ENCODE measurements at regions not wholly inside any gene's neighbourhood (a gene's known extent, or its start where the extent isn't known, plus 50 kb on each side); places are given as distances from the start of the nearest gene placed in this dataset.

DNA sequence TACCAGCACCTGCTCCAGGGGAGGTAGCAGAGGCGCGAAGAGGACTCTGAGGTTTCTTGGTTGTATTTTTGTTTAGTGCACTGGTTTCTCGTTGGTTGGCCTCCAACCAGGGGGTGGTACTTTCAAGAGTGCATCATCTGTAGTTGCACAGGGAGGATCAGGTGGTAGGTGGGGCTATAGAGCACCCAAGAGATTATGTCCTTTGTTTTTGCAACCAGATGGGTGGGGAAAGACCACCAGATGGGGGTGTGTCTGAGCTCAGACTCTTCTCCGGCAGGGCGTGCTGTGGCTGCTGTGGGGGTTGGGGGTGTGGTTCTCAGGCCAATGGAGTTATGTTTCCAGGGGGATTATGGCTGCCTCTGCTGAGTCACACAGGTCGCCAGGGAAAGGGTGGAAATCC is 254.4 kb upstream of the KLF12 start (continued):
- TF ChIP-seq, protein P1, sequence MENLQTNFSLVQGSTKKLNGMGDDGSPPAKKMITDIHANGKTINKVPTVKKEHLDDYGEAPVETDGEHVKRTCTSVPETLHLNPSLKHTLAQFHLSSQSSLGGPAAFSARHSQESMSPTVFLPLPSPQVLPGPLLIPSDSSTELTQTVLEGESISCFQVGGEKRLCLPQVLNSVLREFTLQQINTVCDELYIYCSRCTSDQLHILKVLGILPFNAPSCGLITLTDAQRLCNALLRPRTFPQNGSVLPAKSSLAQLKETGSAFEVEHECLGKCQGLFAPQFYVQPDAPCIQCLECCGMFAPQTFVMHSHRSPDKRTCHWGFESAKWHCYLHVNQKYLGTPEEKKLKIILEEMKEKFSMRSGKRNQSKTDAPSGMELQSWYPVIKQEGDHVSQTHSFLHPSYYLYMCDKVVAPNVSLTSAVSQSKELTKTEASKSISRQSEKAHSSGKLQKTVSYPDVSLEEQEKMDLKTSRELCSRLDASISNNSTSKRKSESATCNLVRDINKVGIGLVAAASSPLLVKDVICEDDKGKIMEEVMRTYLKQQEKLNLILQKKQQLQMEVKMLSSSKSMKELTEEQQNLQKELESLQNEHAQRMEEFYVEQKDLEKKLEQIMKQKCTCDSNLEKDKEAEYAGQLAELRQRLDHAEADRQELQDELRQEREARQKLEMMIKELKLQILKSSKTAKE (IDR thresholded peaks at IDR 0.05; ENCODE audit: low read depth, poor library complexity, severe bottlenecking) = no peak
- TF ChIP-seq, protein P2, sequence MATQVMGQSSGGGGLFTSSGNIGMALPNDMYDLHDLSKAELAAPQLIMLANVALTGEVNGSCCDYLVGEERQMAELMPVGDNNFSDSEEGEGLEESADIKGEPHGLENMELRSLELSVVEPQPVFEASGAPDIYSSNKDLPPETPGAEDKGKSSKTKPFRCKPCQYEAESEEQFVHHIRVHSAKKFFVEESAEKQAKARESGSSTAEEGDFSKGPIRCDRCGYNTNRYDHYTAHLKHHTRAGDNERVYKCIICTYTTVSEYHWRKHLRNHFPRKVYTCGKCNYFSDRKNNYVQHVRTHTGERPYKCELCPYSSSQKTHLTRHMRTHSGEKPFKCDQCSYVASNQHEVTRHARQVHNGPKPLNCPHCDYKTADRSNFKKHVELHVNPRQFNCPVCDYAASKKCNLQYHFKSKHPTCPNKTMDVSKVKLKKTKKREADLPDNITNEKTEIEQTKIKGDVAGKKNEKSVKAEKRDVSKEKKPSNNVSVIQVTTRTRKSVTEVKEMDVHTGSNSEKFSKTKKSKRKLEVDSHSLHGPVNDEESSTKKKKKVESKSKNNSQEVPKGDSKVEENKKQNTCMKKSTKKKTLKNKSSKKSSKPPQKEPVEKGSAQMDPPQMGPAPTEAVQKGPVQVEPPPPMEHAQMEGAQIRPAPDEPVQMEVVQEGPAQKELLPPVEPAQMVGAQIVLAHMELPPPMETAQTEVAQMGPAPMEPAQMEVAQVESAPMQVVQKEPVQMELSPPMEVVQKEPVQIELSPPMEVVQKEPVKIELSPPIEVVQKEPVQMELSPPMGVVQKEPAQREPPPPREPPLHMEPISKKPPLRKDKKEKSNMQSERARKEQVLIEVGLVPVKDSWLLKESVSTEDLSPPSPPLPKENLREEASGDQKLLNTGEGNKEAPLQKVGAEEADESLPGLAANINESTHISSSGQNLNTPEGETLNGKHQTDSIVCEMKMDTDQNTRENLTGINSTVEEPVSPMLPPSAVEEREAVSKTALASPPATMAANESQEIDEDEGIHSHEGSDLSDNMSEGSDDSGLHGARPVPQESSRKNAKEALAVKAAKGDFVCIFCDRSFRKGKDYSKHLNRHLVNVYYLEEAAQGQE (IDR thresholded peaks at IDR 0.05; ENCODE audit: low read depth, low read length) = no peak
- TF ChIP-seq, protein P3, sequence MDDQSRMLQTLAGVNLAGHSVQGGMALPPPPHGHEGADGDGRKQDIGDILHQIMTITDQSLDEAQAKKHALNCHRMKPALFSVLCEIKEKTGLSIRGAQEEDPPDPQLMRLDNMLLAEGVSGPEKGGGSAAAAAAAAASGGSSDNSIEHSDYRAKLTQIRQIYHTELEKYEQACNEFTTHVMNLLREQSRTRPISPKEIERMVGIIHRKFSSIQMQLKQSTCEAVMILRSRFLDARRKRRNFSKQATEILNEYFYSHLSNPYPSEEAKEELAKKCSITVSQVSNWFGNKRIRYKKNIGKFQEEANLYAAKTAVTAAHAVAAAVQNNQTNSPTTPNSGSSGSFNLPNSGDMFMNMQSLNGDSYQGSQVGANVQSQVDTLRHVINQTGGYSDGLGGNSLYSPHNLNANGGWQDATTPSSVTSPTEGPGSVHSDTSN (IDR thresholded peaks at IDR 0.05; ENCODE audit: insufficient replicate concordance, low read depth, low read length) = no peak
- TF ChIP-seq ESRRA (IDR thresholded peaks at IDR 0.05; ENCODE audit: low read length) (no peak), CBX5 (IDR thresholded peaks at IDR 0.05; ENCODE audit: low read depth) (no peak), SPI1 (IDR thresholded peaks at IDR 0.05; ENCODE audit: borderline replicate concordance, insufficient read depth, low read depth, low read length) (no peak)

DNA sequence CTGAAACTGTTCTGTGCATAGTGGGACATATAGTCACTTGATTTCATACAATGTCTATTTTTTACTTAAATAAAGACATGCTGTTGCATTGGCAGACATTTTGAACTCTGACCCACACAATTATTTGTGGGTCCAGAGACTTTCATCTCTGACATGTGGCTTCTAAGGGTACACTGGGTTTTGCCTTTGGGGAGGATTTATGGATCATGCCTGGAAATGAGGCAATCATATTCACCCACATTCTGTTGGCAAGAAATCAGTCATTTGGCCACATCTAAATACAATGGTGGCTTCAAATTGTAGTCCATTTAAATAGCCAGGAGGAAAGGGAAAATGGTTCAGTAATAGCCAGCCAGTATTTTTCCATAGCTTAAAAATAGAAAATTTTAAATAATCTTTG is 238.3 kb upstream of the KLF12 start:
- FAIRE-seq (no peak), ATAC-seq (no peak), DNase-seq (ENCODE audit: low read depth, low spot score) (no peak)
- SMC1A ChIA-PET (ENCODE audit: uncharacterized antibody, unreplicated experiment) = no interaction called here
- Histone ChIP-seq H3K27ac (ENCODE audit: control insufficient read depth, insufficient read depth) (no peak overlapping the region), H3K9me3 (replicated peaks; ENCODE audit: control insufficient read depth, insufficient read depth, low read length) (no peaks in the 10 kb centered on the region), H3K4me2 (ENCODE audit: control insufficient read depth, insufficient read depth) (no peak overlapping the region), H3K36me3 (ENCODE audit: control insufficient read depth in 2 of 2, insufficient read depth in 2 of 2, low read length in 1 of 2) (no peaks in the 10 kb centered on the region), H3K27me3 (replicated peaks in 1 of 2; ENCODE audit: control insufficient read depth in 2 of 2, insufficient read depth in 2 of 2, low read length in 1 of 2) (no peaks in the 10 kb centered on the region; a peak in 1 of 4 replicates), H4K20me1 (ENCODE audit: control insufficient read depth, insufficient read depth) (no peaks in the 10 kb centered on the region), H3K4me3 (no peak overlapping the region), H3K79me2 (ENCODE audit: control insufficient read depth, insufficient read depth, low read length) (no peaks in the 10 kb centered on the region), H3K9ac (ENCODE audit: control insufficient read depth, insufficient read depth, low read length) (no peak overlapping the region), H2AFZ (ENCODE audit: control insufficient read depth, low read depth, low read length) (no peak overlapping the region), H3K4me1 (ENCODE audit: control insufficient read depth, insufficient read depth, low read length) (no peaks in the 10 kb centered on the region)
- TF ChIP-seq ZNF384 (IDR thresholded peaks at IDR 0.05; ENCODE audit: borderline replicate concordance, low read depth, low read length) (no peak), NFXL1 (IDR thresholded peaks at IDR 0.05; ENCODE audit: borderline replicate concordance) (no peak), SREBF2 (IDR thresholded peaks at IDR 0.05; ENCODE audit: low read length) (no peak), SP1 (IDR thresholded peaks at IDR 0.05; ENCODE audit: low read depth, low read length) (no peak), RAD51 (IDR thresholded peaks at IDR 0.05) (no peak), PAX5 (IDR thresholded peaks at IDR 0.05; ENCODE audit: borderline replicate concordance, low read depth, low read length) (no peak), STAT1 (conservative IDR thresholded peaks at IDR 0.05) (no peak)
- TF ChIP-seq, protein P4, sequence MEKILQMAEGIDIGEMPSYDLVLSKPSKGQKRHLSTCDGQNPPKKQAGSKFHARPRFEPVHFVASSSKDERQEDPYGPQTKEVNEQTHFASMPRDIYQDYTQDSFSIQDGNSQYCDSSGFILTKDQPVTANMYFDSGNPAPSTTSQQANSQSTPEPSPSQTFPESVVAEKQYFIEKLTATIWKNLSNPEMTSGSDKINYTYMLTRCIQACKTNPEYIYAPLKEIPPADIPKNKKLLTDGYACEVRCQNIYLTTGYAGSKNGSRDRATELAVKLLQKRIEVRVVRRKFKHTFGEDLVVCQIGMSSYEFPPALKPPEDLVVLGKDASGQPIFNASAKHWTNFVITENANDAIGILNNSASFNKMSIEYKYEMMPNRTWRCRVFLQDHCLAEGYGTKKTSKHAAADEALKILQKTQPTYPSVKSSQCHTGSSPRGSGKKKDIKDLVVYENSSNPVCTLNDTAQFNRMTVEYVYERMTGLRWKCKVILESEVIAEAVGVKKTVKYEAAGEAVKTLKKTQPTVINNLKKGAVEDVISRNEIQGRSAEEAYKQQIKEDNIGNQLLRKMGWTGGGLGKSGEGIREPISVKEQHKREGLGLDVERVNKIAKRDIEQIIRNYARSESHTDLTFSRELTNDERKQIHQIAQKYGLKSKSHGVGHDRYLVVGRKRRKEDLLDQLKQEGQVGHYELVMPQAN (conservative IDR thresholded peaks at IDR 0.05) = no peak
- in situ Hi-C loops (cut with MboI) (no loop called here), intact Hi-C loops (cut with micrococcal nuclease; ENCODE audit: unreplicated experiment) (no loop called here)
- no TSS peak for BruUV-seq (replicated peaks)
- POLR2A ChIA-PET = no interaction called here
- CTCF ChIA-PET = no interaction called here
- RAD21 ChIA-PET (ENCODE audit: unreplicated experiment) = no interaction called here
